Liver (tissue), 3 donors: ENCODE measurements at regions not wholly inside any gene's neighbourhood (a gene's known extent, or its start where the extent isn't known, plus 50 kb on each side); places are given as distances from the start of the nearest gene placed in this dataset.

Source experiments
- CTCF ChIP-seq: fragments of 150-350 bp; IDR thresholded peaks from 2 replicates; pipeline ENCODE4 v1.5.1; 2017; ENCODE audit warnings: improper control_type of control experiment, low read depth, low read length; ENCODE audit not compliant: missing input control
- GABPA ChIP-seq, 2 donors: IDR thresholded peaks in 1 of 2; conservative IDR thresholded peaks in 1 of 2; 2 replicates each; pipeline ENCODE4 v1.6.1; 2016; ENCODE audit warnings: antibody characterized with exemption in 2 of 2, mild to moderate bottlenecking in 1 of 2, moderate library complexity in 1 of 2
- HNF4G ChIP-seq: IDR thresholded peaks from 2 replicates; pipeline ENCODE4 v1.6.1; 2016; ENCODE audit warnings: antibody characterized with exemption
- RAD21 ChIP-seq, 2 donors: IDR thresholded peaks; 2 replicates each; pipeline ENCODE4 v1.6.1; 2016; ENCODE audit warnings: antibody characterized with exemption in 2 of 2, mild to moderate bottlenecking in 2 of 2
- SP1 ChIP-seq: IDR thresholded peaks from 2 replicates; pipeline ENCODE4 v1.6.1; 2018; ENCODE audit warnings: antibody characterized with exemption, mild to moderate bottlenecking
- YY1 ChIP-seq: IDR thresholded peaks from 2 replicates; pipeline ENCODE4 v1.6.1; 2016; ENCODE audit warnings: antibody characterized with exemption, mild to moderate bottlenecking
- ZBTB33 ChIP-seq: IDR thresholded peaks from 2 replicates; pipeline ENCODE4 v1.6.1; 2016; ENCODE audit warnings: antibody characterized with exemption
- TF ChIP-seq, protein P1 (sequence below): IDR thresholded peaks from 2 replicates; pipeline ENCODE4 v1.6.1; 2016; ENCODE audit warnings: antibody characterized with exemption, mild to moderate bottlenecking
- donor health status: healthy.
- donor health status: healthy.

- TF ChIP-seq CTCF, result no peak
- no peak for TF ChIP-seq RAD21 (IDR thresholded peaks at IDR 0.05)
- TF ChIP-seq ZBTB33, result no peak
- TF ChIP-seq, protein P1, sequence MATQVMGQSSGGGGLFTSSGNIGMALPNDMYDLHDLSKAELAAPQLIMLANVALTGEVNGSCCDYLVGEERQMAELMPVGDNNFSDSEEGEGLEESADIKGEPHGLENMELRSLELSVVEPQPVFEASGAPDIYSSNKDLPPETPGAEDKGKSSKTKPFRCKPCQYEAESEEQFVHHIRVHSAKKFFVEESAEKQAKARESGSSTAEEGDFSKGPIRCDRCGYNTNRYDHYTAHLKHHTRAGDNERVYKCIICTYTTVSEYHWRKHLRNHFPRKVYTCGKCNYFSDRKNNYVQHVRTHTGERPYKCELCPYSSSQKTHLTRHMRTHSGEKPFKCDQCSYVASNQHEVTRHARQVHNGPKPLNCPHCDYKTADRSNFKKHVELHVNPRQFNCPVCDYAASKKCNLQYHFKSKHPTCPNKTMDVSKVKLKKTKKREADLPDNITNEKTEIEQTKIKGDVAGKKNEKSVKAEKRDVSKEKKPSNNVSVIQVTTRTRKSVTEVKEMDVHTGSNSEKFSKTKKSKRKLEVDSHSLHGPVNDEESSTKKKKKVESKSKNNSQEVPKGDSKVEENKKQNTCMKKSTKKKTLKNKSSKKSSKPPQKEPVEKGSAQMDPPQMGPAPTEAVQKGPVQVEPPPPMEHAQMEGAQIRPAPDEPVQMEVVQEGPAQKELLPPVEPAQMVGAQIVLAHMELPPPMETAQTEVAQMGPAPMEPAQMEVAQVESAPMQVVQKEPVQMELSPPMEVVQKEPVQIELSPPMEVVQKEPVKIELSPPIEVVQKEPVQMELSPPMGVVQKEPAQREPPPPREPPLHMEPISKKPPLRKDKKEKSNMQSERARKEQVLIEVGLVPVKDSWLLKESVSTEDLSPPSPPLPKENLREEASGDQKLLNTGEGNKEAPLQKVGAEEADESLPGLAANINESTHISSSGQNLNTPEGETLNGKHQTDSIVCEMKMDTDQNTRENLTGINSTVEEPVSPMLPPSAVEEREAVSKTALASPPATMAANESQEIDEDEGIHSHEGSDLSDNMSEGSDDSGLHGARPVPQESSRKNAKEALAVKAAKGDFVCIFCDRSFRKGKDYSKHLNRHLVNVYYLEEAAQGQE, result no peak
- no peak for TF ChIP-seq YY1
- TF ChIP-seq GABPA (IDR thresholded peaks at IDR 0.05 in 1 of 2, conservative IDR thresholded peaks at IDR 0.05 in 1 of 2), result no peak
- no peak for TF ChIP-seq HNF4G
- TF ChIP-seq SP1, result no peak
Observed at GRCh38 chr6:140256248-140256647, 881.8 kb upstream of the CITED2 start.
